Sigmoid colon (tissue), 6 donors: ENCODE measurements at regions not wholly inside any gene's neighbourhood (a gene's known extent, or its start where the extent isn't known, plus 50 kb on each side); places are given as distances from the start of the nearest gene placed in this dataset.

ENCODE experiments used
- DNase-seq: peaks from one replicate; pipeline ENCODE4 v3.0.0-alpha.2; 2019
- H3K27ac ChIP-seq, 4 donors: fragments of 200-600 bp; sonication (generic); one replicate each; pipeline ENCODE4 v1.5.1; 2016 to 2019; ENCODE audit warnings: mild to moderate bottlenecking in 1 of 4
- H3K27me3 ChIP-seq, 3 donors: fragments of 200-600 bp; sonication (generic); one replicate each; pipeline ENCODE4 v1.5.1; 2019; ENCODE audit warnings: mild to moderate bottlenecking in 1 of 3
- H3K36me3 ChIP-seq, 4 donors: fragments of 200-600 bp; sonication (generic); one replicate each; pipeline ENCODE4 v1.5.1; 2016 to 2019
- H3K4me1 ChIP-seq, 4 donors: fragments of 200-600 bp; sonication (generic); one replicate each; pipeline ENCODE4 v1.5.1; 2017 to 2019
- H3K4me3 ChIP-seq, 4 donors: fragments of 200-600 bp; sonication (generic); one replicate each; pipeline ENCODE4 v1.5.1; 2017 to 2019; ENCODE audit warnings: mild to moderate bottlenecking in 2 of 4, moderate library complexity in 1 of 4
- H3K9me3 ChIP-seq, 4 donors: fragments of 200-600 bp in 3 of 4; sonication (generic) in 3 of 4; one replicate each; pipeline versions ENCODE4 v1.5.1 to v1.6.1; 2013 to 2019
- EP300 ChIP-seq, 4 donors: sonication (generic); formaldehyde crosslinking; IDR thresholded peaks; one replicate each; pipeline ENCODE4 v1.6.1; 2017; ENCODE audit warnings: antibody characterized with exemption in 4 of 4
- POLR2A ChIP-seq, 2 donors: fragments of 450-650 bp; IDR thresholded peaks; one replicate each; pipeline ENCODE4 v1.6.1; 2016; ENCODE audit warnings: antibody characterized with exemption in 2 of 2, mild to moderate bottlenecking in 2 of 2, moderate library complexity in 2 of 2
- POLR2AphosphoS5 ChIP-seq, 4 donors: sonication (generic); formaldehyde crosslinking; IDR thresholded peaks; one replicate each; pipeline ENCODE4 v1.6.1; 2017; ENCODE audit warnings: antibody characterized with exemption in 4 of 4
- WGBS, 2 donors: extraction: QIAGEN DNeasy Blood & Tissue Kit; methylation state at CpG; one replicate each; pipeline ENCODE4 v1.1.7; 2013; 5-methylcytosine and 5-hydroxymethylcytosine counted together
- intact Hi-C: fragments of 100-400 bp; cut with DNase I; formaldehyde crosslinking; loops from one replicate; pipeline ENCODE4 v1.15.1; 2023
- TF ChIP-seq, protein P1 (sequence below), 4 experiments: fragments of 450-650 bp in 3 of 4; fragments of 200-600 bp in 1 of 4; IDR thresholded peaks; one replicate each; pipeline ENCODE4 v1.5.1; 2016 to 2019; ENCODE audit warnings: antibody characterized with exemption in 4 of 4, mild to moderate bottlenecking in 3 of 4, moderate library complexity in 2 of 4
- donor health status: healthy with polysubstance abuse.
- donor health status: healthy.

DNA sequence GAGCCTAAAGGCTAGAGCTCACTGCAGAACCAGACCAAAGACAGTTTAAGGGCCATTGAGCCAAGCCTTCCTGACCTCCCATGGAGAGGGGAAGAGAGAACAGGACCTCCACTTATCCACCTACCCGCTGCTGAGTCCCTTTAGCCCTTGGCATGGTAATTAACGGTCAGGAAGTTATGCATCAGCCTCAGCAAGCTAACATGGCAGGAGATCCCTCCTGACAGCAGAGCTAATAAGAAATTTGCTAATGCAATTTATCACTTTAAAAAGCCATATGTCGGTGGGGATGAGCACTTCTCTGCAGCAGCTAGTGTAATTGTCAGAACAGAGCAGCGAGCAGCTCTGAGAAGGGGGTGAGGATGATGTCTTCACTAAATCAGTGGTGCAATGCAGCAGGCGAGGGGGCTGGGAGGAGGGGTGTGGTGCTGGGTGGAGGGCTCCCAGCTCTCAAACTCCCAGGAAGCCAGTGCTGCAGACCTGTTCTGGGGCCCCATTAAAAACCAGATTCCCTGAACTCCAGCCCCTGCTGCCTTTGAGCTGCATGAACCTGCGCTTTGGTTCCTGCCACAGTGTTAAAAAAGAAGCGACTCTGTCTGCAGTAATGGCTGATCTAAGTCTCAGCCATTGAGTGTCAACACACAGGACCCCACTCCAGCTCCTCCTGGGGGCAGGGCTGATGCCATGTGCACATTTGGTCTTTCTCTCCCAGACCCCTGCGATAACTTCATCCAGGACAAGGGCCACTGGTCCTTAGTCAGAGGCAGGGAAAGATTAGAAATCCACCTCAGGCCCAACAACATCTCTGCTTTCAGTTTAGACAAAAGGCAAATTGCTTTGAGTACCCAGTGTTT is 63.0 kb upstream of the CALM2 start:
- Histone ChIP-seq H3K4me1 (peaks cover 0 to 25% (median 11%) of the 10 kb centered on the region in 4 donors), H3K27me3 (no peaks in the 10 kb centered on the region), H3K4me3 (no peak overlapping the region), H3K27ac (no peak overlapping the region), H3K36me3 (no peaks in the 10 kb centered on the region), H3K9me3 (no peaks in the 10 kb centered on the region)
- no peak for DNase-seq
- TF ChIP-seq POLR2AphosphoS5 (IDR thresholded peaks at IDR 0.05): no peak
- TF ChIP-seq POLR2A (IDR thresholded peaks at IDR 0.05): no peak
- TF ChIP-seq, protein P1, sequence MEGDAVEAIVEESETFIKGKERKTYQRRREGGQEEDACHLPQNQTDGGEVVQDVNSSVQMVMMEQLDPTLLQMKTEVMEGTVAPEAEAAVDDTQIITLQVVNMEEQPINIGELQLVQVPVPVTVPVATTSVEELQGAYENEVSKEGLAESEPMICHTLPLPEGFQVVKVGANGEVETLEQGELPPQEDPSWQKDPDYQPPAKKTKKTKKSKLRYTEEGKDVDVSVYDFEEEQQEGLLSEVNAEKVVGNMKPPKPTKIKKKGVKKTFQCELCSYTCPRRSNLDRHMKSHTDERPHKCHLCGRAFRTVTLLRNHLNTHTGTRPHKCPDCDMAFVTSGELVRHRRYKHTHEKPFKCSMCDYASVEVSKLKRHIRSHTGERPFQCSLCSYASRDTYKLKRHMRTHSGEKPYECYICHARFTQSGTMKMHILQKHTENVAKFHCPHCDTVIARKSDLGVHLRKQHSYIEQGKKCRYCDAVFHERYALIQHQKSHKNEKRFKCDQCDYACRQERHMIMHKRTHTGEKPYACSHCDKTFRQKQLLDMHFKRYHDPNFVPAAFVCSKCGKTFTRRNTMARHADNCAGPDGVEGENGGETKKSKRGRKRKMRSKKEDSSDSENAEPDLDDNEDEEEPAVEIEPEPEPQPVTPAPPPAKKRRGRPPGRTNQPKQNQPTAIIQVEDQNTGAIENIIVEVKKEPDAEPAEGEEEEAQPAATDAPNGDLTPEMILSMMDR (IDR thresholded peaks at IDR 0.05): no peak
- TF ChIP-seq EP300 (IDR thresholded peaks at IDR 0.05): no peak
- intact Hi-C loops: no loop called here
- 88 to 92% methylated on average over 8 of the region's 8 CpGs for WGBS, 2 donors

DNA sequence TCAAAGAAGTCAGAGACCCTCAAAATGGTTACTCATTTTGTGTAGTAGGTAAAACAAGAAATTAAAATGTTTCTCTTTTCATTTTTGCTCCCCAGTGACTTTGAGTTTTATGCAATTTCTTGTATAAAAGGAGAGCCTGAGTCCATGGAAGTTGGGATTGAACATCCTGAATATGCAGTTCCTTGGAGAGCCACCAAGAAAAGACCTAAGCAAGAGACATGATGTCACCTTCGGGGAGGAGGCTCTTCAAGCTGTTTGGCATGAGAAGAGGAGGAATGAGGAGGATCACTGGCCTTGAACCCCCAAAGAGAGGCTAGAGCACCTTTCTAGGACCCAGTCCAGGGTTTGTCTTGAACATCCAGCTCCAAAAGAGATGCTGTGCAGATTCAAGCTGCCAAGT is 62.3 kb upstream of the CALM2 start:
- intact Hi-C loops: no loop called here
- no peak for DNase-seq
- WGBS, 2 donors: 90 to 96% methylated on average over 1 of the region's 1 CpG
- TF ChIP-seq, protein P1 (IDR thresholded peaks at IDR 0.05): no peak
- TF ChIP-seq POLR2A (IDR thresholded peaks at IDR 0.05): no peak
- Histone ChIP-seq H3K36me3 (no peaks in the 10 kb centered on the region), H3K4me3 (no peak overlapping the region), H3K9me3 (no peaks in the 10 kb centered on the region), H3K27ac (no peak overlapping the region), H3K27me3 (no peaks in the 10 kb centered on the region), H3K4me1 (peaks cover 0 to 18% (median 4%) of the 10 kb centered on the region in 4 donors)

- Histone ChIP-seq H3K4me3 (no peak overlapping the region), H3K36me3 (no peaks in the 10 kb centered on the region), H3K27me3 (no peaks in the 10 kb centered on the region), H3K9me3 (no peaks in the 10 kb centered on the region), H3K27ac (peak overlapping the region in 1 of 4 donors; percentile 53), H3K4me1 (peaks cover 0 to 19% (median 7%) of the 10 kb centered on the region in 4 donors)
- TF ChIP-seq, protein P1 (IDR thresholded peaks at IDR 0.05): no peak
- no peak for TF ChIP-seq EP300 (IDR thresholded peaks at IDR 0.05)
- no peak for TF ChIP-seq POLR2A (IDR thresholded peaks at IDR 0.05)
- TF ChIP-seq POLR2AphosphoS5 (IDR thresholded peaks at IDR 0.05): no peak
- intact Hi-C loops: no loop called here
- DNase-seq: no peak
- 76 to 84% methylated on average over 12 of the region's 12 CpGs for WGBS, 2 donors
Measured at GRCh38 chr2:47237375-47238334, 61.3 kb upstream of the CALM2 start.

DNA sequence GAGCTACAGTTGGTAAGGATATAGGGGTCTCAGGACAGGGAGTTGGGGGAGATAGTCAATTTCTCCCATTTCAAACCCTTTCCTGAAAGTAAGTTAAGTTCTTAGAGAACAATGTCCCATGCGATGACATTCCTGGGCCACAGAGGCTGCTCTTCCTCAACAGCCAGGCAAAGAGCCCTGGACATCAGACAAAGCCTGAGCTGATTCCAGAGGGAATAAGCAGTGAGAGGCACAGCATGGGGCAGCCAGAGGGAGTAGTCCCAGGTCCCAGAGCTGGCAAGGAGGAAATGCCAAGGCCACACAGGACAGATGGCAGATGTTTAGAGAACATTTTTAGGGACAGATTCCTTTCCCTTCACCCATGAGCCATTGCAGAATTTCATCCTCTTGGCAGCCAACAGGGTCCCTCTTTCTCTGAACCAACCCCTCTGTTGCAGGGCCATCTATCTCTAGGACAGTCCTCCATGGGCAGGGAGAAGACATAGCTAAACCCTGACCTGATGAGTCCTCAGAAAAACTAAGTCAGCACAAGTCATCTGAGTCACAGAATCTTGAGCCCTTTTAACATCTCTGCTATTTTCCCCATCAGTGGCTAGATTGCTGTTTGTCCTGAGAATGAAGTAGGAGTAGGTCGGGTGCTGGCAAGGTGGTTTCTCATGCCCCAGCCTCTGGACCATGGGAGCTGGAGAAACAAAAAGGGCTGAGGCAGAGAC is 60.3 kb upstream of the CALM2 start:
- intact Hi-C loops: no loop called here
- Histone ChIP-seq H3K36me3 (no peaks in the 10 kb centered on the region), H3K27ac (peak overlapping the region in 1 of 4 donors; percentile 53), H3K27me3 (no peaks in the 10 kb centered on the region), H3K9me3 (no peaks in the 10 kb centered on the region), H3K4me3 (no peak overlapping the region), H3K4me1 (peaks cover 0 to 23% (median 8%) of the 10 kb centered on the region in 4 donors)
- no peak for DNase-seq
- TF ChIP-seq EP300 (IDR thresholded peaks at IDR 0.05) (no peak), POLR2A (IDR thresholded peaks at IDR 0.05) (no peak), POLR2AphosphoS5 (IDR thresholded peaks at IDR 0.05) (no peak)
- TF ChIP-seq, protein P1 (IDR thresholded peaks at IDR 0.05): no peak
- 94 to 95% methylated on average over 2 of the region's 2 CpGs for WGBS, 2 donors
